KMS-11 (cell line): ENCODE measurements at regions not wholly inside any gene's neighbourhood (a gene's known extent, or its start where the extent isn't known, plus 50 kb on each side); places are given as distances from the start of the nearest gene placed in this dataset.

Experiments used
- H2AFZ ChIP-seq: fragments of 200-600 bp; sonication (generic); 2 replicates; pipeline ENCODE4 v1.6.1; 2016; ENCODE audit warnings: antibody characterized with exemption, mixed run types, low read depth
- H3K27ac ChIP-seq: fragments of 200-600 bp; sonication (generic); 2 replicates; pipeline ENCODE4 v1.6.1; 2016; ENCODE audit warnings: mild to moderate bottlenecking, mixed run types
- H3K27me3 ChIP-seq: fragments of 200-600 bp; sonication (generic); 2 replicates; pipeline ENCODE4 v1.6.1; 2017; ENCODE audit warnings: mild to moderate bottlenecking, low read depth, mixed run types, moderate library complexity; ENCODE audit not compliant: insufficient read depth
- H3K36me3 ChIP-seq: fragments of 200-600 bp; sonication (generic); 2 replicates; pipeline ENCODE4 v1.6.1; 2017; ENCODE audit warnings: mild to moderate bottlenecking, mixed run types; ENCODE audit not compliant: insufficient read depth
- H3K4me1 ChIP-seq: fragments of 200-600 bp; sonication (generic); 2 replicates; pipeline ENCODE4 v1.6.1; 2016; ENCODE audit warnings: mild to moderate bottlenecking, low read depth, mixed run types; ENCODE audit not compliant: poor library complexity, severe bottlenecking
- H3K4me2 ChIP-seq: fragments of 200-600 bp; sonication (generic); 2 replicates; pipeline ENCODE4 v1.7.0; 2016; ENCODE audit warnings: mild to moderate bottlenecking, mixed run types
- H3K4me3 ChIP-seq: fragments of 200-600 bp; sonication (generic); IDR thresholded peaks from 2 replicates; pipeline ENCODE4 v1.6.1; 2017; ENCODE audit warnings: low read depth, low read length, mixed read lengths; ENCODE audit not compliant: insufficient read depth
- H3K79me2 ChIP-seq: fragments of 200-600 bp; sonication (generic); 2 replicates; pipeline ENCODE4 v1.6.1; 2016; ENCODE audit warnings: low read depth, mixed run types; ENCODE audit not compliant: insufficient read depth
- H3K9ac ChIP-seq: fragments of 200-600 bp; sonication (generic); 2 replicates; pipeline ENCODE4 v1.6.1; 2016; ENCODE audit warnings: mild to moderate bottlenecking, mixed run types
- H4K20me1 ChIP-seq: fragments of 200-600 bp; sonication (generic); 2 replicates; pipeline ENCODE4 v1.6.1; 2016; ENCODE audit warnings: mild to moderate bottlenecking, mixed run types; ENCODE audit not compliant: insufficient read depth
- CTCF ChIP-seq: fragments of 200-600 bp; sonication (generic); conservative IDR thresholded peaks from 2 replicates; pipeline ENCODE4 v1.6.1; 2017; ENCODE audit warnings: low read depth, mild to moderate bottlenecking, antibody characterized with exemption, low read length, moderate library complexity, mixed read lengths

GRCh38 chr19:27772059-27772458, 1440.9 kb downstream of the UQCRFS1 start:
- H3K4me1 ChIP-seq: no peaks in the 10 kb centered on the region
- H4K20me1 ChIP-seq: no peaks in the 10 kb centered on the region
- H3K27ac ChIP-seq: no peak overlapping the region
- H2AFZ ChIP-seq: no peak overlapping the region
- no peak overlapping the region for H3K4me2 ChIP-seq
- H3K9ac ChIP-seq: no peak overlapping the region
- H3K27me3 ChIP-seq: no peaks in the 10 kb centered on the region
- no peaks in the 10 kb centered on the region for H3K36me3 ChIP-seq
- no peak for TF ChIP-seq CTCF
- H3K4me3 ChIP-seq: no peak overlapping the region
- no peaks in the 10 kb centered on the region for H3K79me2 ChIP-seq

- Histone ChIP-seq H3K4me2 (no peak overlapping the region), H3K79me2 (no peaks in the 10 kb centered on the region), H3K27ac (no peak overlapping the region), H2AFZ (no peak overlapping the region), H3K4me3 (no peak overlapping the region), H3K27me3 (no peaks in the 10 kb centered on the region), H3K9ac (no peak overlapping the region), H4K20me1 (no peaks in the 10 kb centered on the region), H3K4me1 (no peaks in the 10 kb centered on the region), H3K36me3 (no peaks in the 10 kb centered on the region)
- no peak for TF ChIP-seq CTCF
Observed at GRCh38 chr19:27770095-27770494, 1442.9 kb downstream of the UQCRFS1 start.

- H3K36me3 ChIP-seq: no peaks in the 10 kb centered on the region
- H3K4me2 ChIP-seq: no peak overlapping the region
- H4K20me1 ChIP-seq: no peaks in the 10 kb centered on the region
- no peaks in the 10 kb centered on the region for H3K4me1 ChIP-seq
- H2AFZ ChIP-seq: no peak overlapping the region
- no peaks in the 10 kb centered on the region for H3K79me2 ChIP-seq
- no peak for TF ChIP-seq CTCF
- no peak overlapping the region for H3K27ac ChIP-seq
- no peaks in the 10 kb centered on the region for H3K27me3 ChIP-seq
- H3K4me3 ChIP-seq: no peak overlapping the region
- H3K9ac ChIP-seq: no peak overlapping the region
Observed at GRCh38 chr19:27767234-27767633, 1445.7 kb downstream of the UQCRFS1 start.

GRCh38 chr19:27765912-27766725, 1446.8 kb downstream of the UQCRFS1 start:
- H4K20me1 ChIP-seq: no peaks in the 10 kb centered on the region
- no peak overlapping the region for H3K4me3 ChIP-seq
- H3K4me2 ChIP-seq: no peak overlapping the region
- H3K27ac ChIP-seq: no peak overlapping the region
- no peaks in the 10 kb centered on the region for H3K36me3 ChIP-seq
- no peaks in the 10 kb centered on the region for H3K79me2 ChIP-seq
- no peaks in the 10 kb centered on the region for H3K4me1 ChIP-seq
- TF ChIP-seq CTCF: no peak
- no peak overlapping the region for H2AFZ ChIP-seq
- no peak overlapping the region for H3K9ac ChIP-seq
- no peaks in the 10 kb centered on the region for H3K27me3 ChIP-seq
